Hepatic stellate cell (primary cell): ENCODE measurements at regions not wholly inside any gene's neighbourhood (a gene's known extent, or its start where the extent isn't known, plus 50 kb on each side); places are given as distances from the start of the nearest gene placed in this dataset.

Source experiments
- DNase-seq: peaks from one replicate; pipeline ENCODE4 v3.0.0; 2011; ENCODE audit warnings: low spot score

DNA sequence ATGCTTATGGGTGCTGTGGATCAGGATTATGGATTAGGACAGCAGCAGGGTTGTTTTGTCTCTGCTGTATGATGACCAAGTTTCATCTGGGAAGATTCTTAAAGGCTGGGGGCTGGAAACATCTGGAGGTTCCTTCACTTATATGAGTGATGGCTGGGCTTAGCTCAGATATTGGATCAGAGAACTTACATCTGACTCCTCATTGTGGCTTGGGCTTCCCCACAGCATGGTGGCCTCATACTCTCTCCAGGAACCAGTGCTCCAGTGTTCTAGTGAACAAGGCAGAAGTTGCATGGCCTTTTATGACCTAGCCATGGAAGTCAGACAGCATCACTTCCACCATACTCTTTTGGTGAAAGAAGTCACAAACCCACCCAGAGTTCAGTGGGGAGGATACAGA is 336.1 kb upstream of the TBX3 start:
- no peak for DNase-seq

DNA sequence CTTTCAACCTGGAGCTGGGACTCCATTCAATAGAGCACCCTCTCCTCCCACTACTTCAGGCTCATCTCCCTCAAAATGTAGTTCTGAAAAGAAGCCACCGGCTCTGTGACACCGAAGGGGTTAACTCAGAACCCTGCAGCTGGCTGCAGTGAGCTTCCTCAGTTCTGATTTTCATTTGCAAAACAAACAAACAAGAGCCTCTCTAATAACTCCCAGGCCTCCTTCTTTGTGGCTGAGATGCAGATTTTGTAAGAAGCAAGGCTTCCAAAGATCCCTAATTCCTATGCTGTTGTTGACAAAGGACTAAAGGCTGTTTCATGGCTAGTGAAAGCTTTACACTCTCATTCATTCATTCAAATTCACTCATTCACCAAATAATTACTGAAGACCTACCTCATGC is 333.4 kb upstream of the TBX3 start:
- no peak for DNase-seq

DNA sequence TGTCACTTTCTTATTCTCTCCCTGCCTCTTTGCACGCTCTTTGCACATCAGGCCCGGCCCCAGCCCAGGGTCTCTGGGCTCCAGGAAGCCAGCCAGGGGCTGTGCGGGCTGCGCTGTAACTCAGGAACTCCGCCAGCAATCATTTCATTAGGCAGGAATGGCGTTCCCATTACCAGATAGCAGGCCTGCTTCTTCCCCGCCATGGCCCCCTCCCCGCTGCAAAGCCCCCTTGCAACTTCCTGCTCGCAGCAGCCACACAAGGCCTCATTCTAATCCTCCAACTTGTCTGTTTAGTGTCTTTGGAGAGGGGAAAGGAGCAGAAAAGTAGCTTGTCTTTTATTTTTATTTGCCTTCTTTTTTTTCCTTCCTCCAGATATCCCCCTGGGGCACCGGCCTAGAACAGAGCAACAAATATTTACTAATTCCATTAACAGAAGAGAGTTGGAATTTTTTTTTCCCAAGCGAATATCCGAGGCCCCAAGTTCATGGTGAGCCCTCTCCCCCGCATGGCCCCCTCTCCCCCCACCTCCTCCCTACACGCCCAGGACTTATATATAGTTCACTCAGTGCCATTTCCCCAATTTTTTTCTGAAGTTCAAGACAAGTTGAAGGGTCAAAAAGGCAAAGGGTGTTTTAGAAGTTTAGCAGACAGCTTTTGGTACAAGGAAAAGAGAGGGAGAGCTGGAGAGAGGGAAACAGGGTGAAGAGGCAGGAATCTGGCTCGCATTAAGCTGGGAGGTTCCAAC is 329.4 kb upstream of the TBX3 start:
- no peak for DNase-seq

DNA sequence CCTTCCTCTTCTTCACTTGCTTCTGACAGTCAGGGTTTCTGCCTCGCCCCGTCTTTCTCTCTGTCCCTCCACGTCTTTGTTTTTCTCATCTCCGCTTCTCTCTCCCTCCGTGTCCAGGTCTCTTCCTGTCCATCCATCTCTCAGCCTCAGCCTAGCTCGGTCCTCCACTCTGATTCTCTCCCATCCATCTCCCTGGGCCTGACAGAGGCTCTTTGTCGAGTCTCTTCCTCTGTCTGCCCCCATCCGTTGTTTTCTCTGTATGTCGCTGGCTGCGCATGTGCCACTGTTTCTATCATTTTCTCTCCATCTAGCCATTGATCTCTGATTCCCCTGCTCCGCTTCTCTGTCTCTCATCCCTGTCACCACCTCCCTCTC is 328.9 kb upstream of the TBX3 start:
- no peak for DNase-seq

DNA sequence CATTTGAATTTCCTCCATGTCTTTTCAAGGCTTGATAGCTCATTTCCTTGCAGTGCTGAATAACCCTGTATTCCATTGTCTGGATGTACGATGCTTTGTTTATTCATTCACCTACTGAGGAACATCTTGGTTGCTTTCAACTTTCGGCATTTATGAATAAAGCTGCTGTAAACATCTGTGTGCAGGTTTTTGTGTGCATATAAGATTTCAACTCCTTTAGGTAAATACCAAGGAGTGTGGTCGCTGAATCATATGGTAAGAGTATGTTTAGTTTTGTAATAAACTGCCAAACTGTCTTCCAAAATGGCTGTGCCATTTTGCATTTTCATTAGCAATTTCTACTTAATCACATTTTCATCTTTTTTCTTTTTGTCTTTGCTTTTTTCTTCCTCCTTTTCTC is 327.7 kb upstream of the TBX3 start:
- DNase-seq, result no peak

DNA sequence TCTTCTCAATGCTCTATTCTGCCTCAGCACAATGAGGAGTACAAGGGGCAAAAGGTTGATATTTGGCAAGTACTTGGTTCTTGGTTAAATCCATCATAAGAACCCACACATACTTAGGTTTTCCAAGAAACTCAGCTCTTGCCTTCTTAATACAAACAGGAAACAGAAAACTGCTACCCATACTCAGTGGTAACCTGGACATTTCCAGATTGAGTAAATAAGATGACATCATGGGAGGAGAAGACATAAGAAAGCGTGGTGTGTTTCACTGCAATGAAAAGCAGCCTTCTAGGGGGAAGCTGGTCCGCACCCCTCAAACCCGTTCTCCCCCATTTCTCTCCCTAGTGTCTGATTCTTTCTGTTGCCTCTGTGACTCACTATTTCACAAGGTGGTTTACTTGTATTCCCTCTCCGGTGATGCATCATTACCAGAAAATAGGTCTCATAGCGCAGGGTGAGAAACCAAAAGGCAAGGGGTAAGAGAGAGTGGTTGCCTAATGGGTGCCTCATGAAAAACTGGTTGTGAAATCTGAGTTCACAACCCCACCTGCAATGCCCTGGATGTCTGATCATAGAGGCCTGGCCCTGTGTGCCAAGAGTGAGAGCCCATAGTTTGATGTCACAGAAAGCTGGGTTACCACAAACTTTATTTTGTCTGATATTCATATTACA is 326.5 kb upstream of the TBX3 start:
- no peak for DNase-seq

DNA sequence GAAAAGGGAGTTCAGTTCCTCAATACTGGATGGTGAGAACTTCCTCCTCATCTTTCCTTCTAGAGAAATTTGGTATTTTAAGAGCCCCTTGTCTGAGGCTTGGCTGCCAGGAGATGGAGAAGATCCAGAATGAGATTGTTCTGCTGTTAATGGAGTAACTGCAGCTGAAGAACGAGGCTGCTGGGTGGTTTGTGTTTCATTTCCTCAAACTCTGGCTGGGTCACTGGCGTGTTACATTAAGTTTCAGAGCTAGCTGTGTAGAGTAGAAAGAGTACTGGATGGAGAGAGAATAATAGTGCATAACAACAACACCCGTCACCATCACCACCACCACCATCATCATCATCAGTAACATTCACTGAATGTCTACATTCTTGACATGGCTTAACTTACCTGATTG is 325.0 kb upstream of the TBX3 start:
- DNase-seq, result no peak

DNA sequence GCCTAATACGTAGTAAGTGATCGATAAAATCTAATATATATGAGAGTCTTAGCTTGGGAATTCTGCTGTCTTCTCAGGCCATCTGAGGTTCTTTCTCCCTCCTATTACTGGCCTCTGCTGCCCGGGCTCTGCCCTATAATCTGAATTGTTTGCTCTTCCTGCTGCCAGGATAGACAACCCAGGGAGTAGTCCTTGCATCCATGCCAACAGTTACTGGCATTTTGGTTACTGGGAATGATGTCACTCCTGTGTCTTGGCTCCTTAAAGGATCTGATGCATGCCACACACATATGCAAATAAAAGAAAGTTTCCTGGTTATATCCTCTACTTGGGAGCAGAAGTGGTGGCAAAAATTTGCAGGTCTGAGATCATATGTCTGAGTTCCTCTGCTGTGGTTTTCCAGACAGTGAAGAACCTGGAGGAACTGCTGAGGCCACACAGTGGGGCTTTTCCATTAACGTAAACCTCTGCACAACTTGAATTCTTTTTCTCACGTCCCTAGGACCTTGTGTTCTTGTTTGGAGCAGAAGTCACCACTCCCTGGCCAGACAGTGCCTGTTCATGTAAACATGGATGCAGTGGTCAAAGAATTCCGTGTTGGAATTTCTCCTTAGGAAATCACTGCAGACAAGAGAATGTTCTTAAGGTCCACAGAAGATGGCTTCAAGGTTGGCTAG is 320.6 kb upstream of the TBX3 start:
- DNase-seq, result no peak

DNA sequence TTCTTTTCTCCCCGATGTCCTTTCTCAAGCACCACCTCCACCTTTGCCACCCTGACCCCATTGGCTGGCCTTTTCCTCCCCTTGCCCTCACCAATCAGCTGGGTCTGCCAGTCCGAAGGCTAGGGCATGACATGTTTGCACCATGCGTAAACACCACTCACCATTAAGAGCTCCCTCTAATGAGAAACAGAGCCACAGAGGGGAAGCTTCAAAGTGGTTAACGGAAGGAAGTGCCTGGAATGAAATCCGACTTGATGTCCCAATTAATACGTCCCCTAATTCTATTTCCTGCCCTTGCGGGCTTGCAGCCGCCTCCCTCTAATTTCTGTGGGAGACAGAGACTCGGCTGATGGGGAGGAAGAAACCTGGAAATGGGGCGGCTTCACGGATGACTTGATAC is 318.5 kb upstream of the TBX3 start:
- no peak for DNase-seq

DNA sequence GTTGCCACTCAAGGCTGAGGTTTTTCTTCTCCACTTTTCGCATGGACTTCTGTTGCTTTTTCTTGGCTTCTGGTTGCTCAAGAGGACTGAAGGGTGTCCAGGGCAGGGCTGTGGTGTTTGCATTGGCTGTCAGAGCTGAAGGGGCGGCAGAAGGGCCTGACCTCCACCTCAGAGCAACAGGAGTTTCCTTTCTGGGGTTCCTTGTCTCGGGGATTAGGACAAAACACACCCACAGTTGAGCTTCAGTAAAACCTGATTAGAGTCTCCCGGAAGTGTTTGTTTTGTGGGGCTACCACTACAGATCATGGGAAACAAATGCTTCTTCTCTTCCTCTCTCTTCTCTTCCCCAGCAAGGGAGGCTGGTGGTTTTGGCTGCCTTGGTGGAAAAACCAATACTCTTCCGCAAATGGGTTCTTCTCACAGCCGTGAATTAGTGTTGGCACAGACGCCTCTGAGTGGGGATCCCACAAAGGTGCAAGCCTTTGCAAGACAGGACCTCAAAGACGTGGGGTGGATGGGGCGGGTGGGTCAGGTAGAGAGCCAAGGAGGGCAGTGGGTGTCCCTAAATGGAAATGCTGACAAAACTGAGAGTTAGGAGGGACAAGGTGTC is 317.7 kb upstream of the TBX3 start:
- no peak for DNase-seq

DNA sequence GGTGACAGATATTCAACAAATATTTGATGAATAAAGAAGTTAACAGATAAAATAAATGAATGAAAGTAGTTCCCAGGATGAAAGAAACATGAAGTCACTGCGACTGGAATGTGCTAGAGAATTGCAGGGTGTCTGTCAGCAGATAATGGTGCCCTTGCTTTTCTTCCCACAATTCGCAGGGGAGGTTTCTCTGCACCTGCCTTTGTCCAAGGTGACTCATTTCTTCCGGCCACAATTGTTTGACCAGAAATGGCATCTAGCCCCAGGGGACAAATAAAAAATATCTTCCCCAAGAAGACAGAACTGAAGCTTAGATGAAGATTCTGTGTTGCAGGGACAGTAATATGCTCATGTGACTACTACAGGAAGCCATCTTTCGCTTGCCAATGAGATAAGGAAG is 316.1 kb upstream of the TBX3 start:
- no peak for DNase-seq

DNA sequence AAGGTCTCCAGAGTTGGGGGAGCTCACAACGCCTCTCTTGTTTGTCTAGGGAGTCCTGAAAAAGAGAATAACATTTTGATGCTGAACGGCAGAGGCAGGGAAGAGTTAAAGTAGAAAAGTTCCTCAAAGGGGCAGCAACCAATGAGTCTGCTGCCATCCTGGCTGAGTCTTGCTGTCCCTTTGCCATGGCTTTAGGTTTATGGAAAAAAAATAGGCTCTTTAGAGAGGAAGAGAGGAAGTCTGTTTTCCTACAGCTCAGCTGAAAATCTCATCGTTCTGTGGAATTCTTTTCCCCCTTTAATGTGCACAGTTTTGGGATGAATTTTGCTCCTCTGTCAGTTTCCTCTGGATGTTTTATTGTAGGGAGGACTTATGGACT is 314.8 kb upstream of the TBX3 start:
- DNase-seq, result no peak

DNA sequence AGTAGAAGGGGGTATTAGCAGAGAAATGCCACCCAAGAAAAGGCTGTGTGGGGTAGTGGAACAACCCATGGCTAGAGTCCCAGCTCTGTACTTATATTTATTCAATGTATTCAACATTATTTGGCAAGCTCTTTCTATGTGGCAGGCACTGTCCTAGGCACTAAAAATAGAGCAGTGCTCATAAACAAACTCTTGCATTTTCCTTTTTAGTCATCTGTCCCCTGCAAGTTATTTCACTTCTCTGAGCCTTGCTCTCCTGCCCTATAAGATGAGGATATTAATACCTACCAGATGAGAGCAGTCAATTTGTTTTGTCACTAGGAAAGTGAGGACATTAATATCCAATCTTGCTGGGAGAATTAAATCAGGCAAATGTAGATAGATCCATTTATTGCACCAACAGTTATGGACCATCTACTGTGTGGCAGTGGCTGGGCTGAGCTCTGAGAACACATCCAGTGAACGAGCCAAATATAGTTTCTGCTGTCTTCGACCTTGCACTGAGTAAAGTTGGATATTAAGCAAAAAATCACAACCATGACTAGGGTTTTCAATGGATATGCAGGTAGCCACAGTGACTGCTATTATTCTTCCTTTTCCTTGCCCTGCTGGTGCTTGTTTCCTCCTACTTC is 314.3 kb upstream of the TBX3 start:
- DNase-seq, result no peak

DNA sequence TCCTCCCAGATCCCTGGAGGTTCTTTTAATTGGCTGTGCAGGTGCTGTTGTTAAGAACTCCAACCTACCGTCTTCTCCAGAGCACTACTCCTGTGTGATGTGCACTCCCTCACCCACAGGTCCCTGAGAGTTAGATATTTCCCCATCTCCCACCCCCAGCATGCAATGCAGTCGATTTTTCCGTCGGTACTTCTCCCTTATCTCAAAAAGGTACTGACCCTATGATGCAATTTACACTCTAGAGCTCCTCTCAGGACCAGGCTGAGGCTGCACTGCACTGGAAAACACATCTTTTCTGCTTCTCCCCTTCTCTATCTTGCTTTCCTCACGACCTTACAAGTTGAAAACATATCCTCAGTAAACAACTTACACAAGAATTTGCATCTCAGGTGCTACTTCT is 312.4 kb upstream of the TBX3 start:
- no peak for DNase-seq

DNA sequence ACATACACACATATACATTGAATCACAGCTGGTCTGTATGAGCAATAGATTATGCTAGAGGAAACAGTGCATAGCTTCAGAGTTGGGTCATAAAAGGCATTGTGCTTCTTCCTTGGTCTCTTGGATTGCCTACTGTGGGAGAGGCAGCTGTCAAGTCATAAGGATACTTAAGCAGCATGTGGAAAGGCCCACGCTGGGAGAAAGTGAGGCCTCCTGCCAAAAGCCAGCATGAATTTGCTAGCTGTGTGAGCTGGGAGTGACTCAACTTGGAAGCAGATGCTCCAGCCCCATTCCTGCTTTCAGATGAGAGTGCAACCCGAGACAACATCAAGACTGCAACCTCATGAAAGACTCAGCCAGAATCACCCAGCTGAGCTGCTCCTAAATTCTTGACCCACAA is 311.9 kb upstream of the TBX3 start:
- DNase-seq, result no peak

DNA sequence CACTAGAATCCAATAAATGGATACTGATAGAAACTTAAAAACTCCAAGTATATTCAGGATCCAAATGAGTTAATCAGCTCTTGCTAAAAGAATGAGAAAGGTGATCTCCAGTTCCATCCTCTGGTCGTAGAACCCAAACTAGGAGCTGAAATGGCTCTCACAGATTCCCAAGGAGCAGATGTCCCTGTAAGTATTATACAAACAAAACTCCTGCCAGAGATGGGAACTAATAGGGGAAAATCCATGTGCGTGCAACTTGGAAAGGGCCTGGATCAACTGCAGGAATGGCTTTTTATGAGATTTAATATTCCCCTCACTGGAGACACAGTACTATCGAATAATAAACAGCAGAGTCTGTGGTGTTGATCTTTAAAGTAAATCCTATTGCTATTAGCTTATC is 309.2 kb upstream of the TBX3 start:
- no peak for DNase-seq

DNA sequence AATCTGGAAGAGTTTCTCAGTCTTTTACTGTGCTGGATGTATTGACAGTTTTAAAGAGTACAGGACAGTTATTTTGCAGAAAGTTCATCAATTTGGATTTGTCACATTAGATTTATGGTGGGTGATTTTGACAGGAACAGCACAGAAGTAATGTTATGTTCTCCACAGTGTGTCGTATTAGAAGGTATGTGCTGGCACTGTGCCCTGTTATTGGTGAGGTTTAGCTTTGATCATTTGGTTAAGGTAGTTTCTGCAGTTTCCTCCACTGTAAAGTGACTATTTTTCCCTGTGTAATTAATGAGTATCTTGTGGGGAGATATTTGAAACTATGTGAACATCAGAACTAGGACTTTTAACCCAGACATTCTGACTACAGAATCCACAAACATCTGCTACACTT is 308.5 kb upstream of the TBX3 start:
- no peak for DNase-seq

DNA sequence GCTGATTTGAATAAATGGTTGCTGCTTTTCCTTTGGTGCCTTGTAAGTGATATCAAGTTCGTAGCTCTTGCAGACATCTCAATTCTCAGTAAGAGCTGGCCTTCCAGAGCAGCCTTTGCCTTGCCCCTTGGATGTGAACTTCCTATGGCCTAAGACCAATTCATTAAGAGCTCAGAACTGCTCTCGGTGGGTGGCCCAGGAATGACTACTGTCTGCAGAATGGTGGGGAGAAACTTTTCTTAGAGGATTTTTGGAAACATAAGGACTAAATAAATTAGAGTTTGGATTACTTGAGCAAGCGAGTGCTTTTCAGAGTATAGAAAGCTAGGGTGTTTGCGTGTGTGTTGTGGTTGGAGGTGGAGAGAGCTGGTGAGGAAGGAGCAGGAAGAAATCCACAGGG is 306.4 kb upstream of the TBX3 start:
- no peak for DNase-seq

DNA sequence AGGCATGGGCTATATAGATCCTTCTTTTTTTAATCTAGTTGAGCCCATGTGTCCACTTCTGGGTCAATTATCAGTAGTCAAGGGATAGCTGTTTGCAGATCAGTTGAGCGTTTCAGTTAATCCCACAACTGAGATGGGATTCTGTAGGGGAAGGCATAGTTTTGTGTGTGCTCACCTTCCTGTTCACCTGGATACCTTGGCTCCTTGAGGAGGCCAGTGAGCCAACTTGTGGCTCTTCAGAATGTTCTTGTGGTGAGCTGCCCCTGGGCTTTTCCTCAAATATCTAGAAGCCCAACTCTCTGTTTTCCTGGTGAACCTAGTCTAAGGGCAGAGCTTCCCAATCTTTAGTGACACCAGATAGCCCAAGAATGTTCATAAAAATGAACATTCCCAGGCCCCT is 302.9 kb upstream of the TBX3 start:
- no peak for DNase-seq

DNA sequence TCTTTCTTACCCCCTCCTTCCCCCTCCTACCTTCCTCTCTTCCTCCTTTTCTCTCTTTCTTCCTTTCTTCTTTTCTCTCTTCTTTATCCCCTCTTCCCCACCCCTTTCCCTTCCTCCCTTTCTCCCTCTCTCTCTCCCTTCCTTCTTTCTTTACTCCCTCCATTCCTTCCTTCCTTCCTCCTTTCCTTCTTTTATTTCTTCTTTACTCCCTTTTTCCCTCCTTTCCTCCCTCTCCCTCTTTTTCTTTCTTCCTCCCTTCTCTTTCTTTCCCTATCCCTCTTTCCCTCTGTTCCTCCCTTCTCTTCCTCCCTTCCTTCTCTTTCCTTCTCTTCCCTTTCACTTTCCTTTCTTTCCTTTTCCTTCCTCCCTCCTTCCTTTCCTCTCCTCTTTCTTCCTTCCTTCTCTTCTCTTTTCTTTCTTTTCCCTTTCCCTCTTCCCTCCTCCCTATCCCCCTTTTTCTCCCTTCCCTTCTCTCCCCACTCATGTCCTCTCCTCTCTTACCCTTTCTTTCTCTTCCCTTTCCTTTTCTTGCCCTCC is 302.3 kb upstream of the TBX3 start:
- DNase-seq, result no peak

DNA sequence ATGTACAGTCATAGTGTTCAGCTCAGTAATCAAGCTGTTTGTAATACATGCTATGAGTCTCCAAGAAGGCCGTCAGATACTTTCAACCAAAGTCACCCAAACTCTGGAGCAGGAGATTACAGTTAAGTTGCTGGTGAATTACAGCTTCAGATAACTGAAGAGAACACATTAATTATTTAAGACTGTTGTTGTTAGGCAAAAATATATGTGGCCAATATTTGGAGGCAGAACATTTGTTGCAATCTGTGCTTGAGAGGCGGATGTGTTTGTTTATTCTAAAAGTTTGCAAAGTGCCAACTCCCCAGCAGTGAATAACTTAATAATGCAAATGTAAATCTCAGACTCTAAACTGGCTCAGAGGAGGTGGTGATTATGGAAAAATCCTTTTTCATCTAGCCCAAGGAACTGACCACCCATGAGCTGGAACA is 300.7 kb upstream of the TBX3 start:
- no peak for DNase-seq

DNA sequence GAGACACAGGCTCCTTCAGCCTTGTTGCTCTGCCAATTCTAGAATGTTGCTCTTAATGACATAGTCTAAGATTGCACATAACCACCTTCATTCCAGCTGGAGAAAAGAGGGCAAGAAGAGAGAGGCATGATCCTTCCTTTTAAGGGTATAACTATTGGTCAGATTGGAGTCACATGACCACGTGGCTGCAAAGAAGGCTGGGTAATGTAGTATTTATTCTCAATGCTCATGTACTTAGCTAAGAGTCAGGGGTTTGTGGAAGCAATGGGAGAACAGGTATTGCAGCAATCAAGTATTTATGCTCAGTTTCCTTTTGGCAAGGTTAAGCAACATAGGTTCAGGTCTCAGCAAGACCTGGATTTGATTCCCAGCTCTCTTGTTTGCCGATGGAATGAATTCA is 298.8 kb upstream of the TBX3 start:
- DNase-seq, result peak; percentile 8
